PC-3 (cell line): ENCODE measurements at regions not wholly inside any gene's neighbourhood (a gene's known extent, or its start where the extent isn't known, plus 50 kb on each side); places are given as distances from the start of the nearest gene placed in this dataset.

Experiments used
- ATAC-seq: fragments of 200-7000 bp; cut with Tn5 transposase; 2 replicates; pipeline ENCODE4 v1.9.1; 2020; ENCODE audit warnings: mild to moderate bottlenecking, moderate library complexity
- BruUV-seq: library from RNA; stranded (reverse); fragments of 400-500 nt; replicated peaks from 2 replicates; lab custom pipeline; 2021; lab: Mats Ljungman, UMichigan
- CTCF ChIA-PET: fragments of 300-600 bp; sonication (Branson Sonifier 250); formaldehyde crosslinking; loops from one replicate; lab custom pipeline; 2022; ENCODE audit warnings: antibody characterized with exemption; lab: Charles Lee
- POLR2A ChIA-PET: fragments of 300-600 bp; sonication (Branson Sonifier 250); formaldehyde crosslinking; loops from one replicate; lab custom pipeline; 2022; ENCODE audit warnings: antibody characterized with exemption; ENCODE audit not compliant: unreplicated experiment; lab: Charles Lee
- DNase-seq: peaks from one replicate; pipeline ENCODE4 v3.0.0-alpha.2; 2015
- H2AFZ ChIP-seq: fragments of 300-600 bp; sonication (generic); 2 replicates; pipeline ENCODE4 v1.6.0; 2016; ENCODE audit warnings: antibody characterized with exemption, low read length
- H3F3A ChIP-seq: fragments of 300-600 bp; sonication (generic); one replicate; pipeline ENCODE4 v1.6.0; 2017; ENCODE audit warnings: antibody characterized with exemption, low read length, control low read depth, mild to moderate bottlenecking; ENCODE audit not compliant: unreplicated experiment
- H3K27ac ChIP-seq: fragments of 300-600 bp; sonication (generic); 2 replicates; pipeline ENCODE4 v1.5.1; 2016; ENCODE audit warnings: mild to moderate bottlenecking, low read length
- H3K27me3 ChIP-seq: fragments of 300-600 bp; sonication (generic); 2 replicates; pipeline ENCODE4 v1.6.1; 2016; ENCODE audit warnings: low read length, mixed read lengths
- H3K36me3 ChIP-seq: fragments of 300-600 bp; sonication (generic); 2 replicates; pipeline ENCODE4 v1.6.1; 2016; ENCODE audit warnings: low read depth, mixed run types, low read length, mixed read lengths
- H3K4me1 ChIP-seq: fragments of 300-600 bp; sonication (generic); 2 replicates; pipeline ENCODE4 v1.5.1; 2016; ENCODE audit warnings: low read length; ENCODE audit not compliant: insufficient read depth
- H3K4me2 ChIP-seq: fragments of 300-600 bp; sonication (generic); 2 replicates; pipeline ENCODE4 v1.6.0; 2016; ENCODE audit warnings: low read length
- H3K4me3 ChIP-seq: fragments of 300-600 bp; sonication (generic); 2 replicates; pipeline ENCODE4 v1.5.1; 2016; ENCODE audit warnings: mild to moderate bottlenecking, low read length, mixed read lengths
- H3K79me2 ChIP-seq: fragments of 300-600 bp; sonication (generic); 2 replicates; pipeline ENCODE4 v1.6.1; 2017; ENCODE audit warnings: low read length, mixed read lengths
- H3K9ac ChIP-seq: fragments of 300-600 bp; sonication (generic); 2 replicates; pipeline ENCODE4 v1.6.0; 2016; ENCODE audit warnings: mild to moderate bottlenecking, low read length
- H3K9me2 ChIP-seq: fragments of 300-600 bp; sonication (generic); replicated peaks from 2 replicates; pipeline ENCODE4 v1.6.1; 2016; ENCODE audit warnings: mixed run types, low read length, mixed read lengths
- H3K9me3 ChIP-seq: fragments of 300-600 bp; sonication (generic); 2 replicates; pipeline ENCODE4 v1.6.1; 2016; ENCODE audit warnings: low read length, mixed read lengths
- H4K20me1 ChIP-seq: fragments of 300-600 bp; sonication (generic); 2 replicates; pipeline ENCODE4 v1.6.1; 2016; ENCODE audit warnings: low read length, mixed read lengths
- CTCF ChIP-seq: fragments of 300-600 bp; sonication (generic); conservative IDR thresholded peaks from 2 replicates; pipeline ENCODE4 v1.5.1; 2017; ENCODE audit warnings: antibody characterized with exemption, low read depth, mild to moderate bottlenecking, low read length
- EZH2 ChIP-seq: fragments of 300-600 bp; sonication (generic); IDR thresholded peaks from one replicate; pipeline ENCODE4 v1.6.1; 2017; ENCODE audit warnings: antibody characterized with exemption, mild to moderate bottlenecking, low read length; ENCODE audit not compliant: unreplicated experiment
- EZH2phosphoT487 ChIP-seq: fragments of 300-600 bp; sonication (generic); IDR thresholded peaks from 2 replicates; pipeline ENCODE4 v1.6.1; 2018; ENCODE audit warnings: mild to moderate bottlenecking, antibody characterized with exemption, low read length, borderline replicate concordance
- intact Hi-C: fragments of 100-400 bp; cut with micrococcal nuclease; formaldehyde crosslinking; loops from 2 replicates; pipeline ENCODE4 v1.9.0; 2023

- no peaks in the 10 kb centered on the region for H3K36me3 ChIP-seq
- BruUV-seq = no TSS peak
Observed at GRCh38 chr2:133652398-133652797, 84.1 kb upstream of the NCKAP5 start.

GRCh38 chr2:133653056-133653455, 84.8 kb upstream of the NCKAP5 start:
- Histone ChIP-seq H3K9ac (no peak overlapping the region), H3K79me2 (no peaks in the 10 kb centered on the region)
- POLR2A ChIA-PET = no interaction called here

More at GRCh38 chr2:133652398-133652797, 84.1 kb upstream of the NCKAP5 start:
- H3K9me3 ChIP-seq = no peaks in the 10 kb centered on the region
- no peak for DNase-seq
- H2AFZ ChIP-seq = no peak overlapping the region
- POLR2A ChIA-PET = no interaction called here
- H3K4me1 ChIP-seq = no peaks in the 10 kb centered on the region
- no peak overlapping the region for H3K9ac ChIP-seq
- no peaks in the 10 kb centered on the region for H3K9me2 ChIP-seq
- ATAC-seq = no peak
- no peaks in the 10 kb centered on the region for H3K79me2 ChIP-seq
- no peak overlapping the region for H3K4me2 ChIP-seq
- CTCF ChIA-PET = no interaction called here
- no peak overlapping the region for H3K4me3 ChIP-seq
- H3F3A ChIP-seq = no peaks in the 10 kb centered on the region
- H3K27me3 ChIP-seq = no peaks in the 10 kb centered on the region
- TF ChIP-seq EZH2 = no peak
- no peak for TF ChIP-seq EZH2phosphoT487
- TF ChIP-seq CTCF = no peak
- no peaks in the 10 kb centered on the region for H4K20me1 ChIP-seq
- no peak overlapping the region for H3K27ac ChIP-seq
- intact Hi-C loops = no loop called here

More at GRCh38 chr2:133653056-133653455, 84.8 kb upstream of the NCKAP5 start:
- H3K9me3 ChIP-seq = no peaks in the 10 kb centered on the region
- no peaks in the 10 kb centered on the region for H3K27me3 ChIP-seq
- H3K4me1 ChIP-seq = no peaks in the 10 kb centered on the region
- TF ChIP-seq EZH2 (no peak), CTCF (no peak), EZH2phosphoT487 (no peak)
- H3K4me3 ChIP-seq = no peak overlapping the region
- H4K20me1 ChIP-seq = no peaks in the 10 kb centered on the region
- ATAC-seq (no peak), DNase-seq (no peak)
- H3K4me2 ChIP-seq = no peak overlapping the region
- H3K36me3 ChIP-seq = no peaks in the 10 kb centered on the region
- H3F3A ChIP-seq = no peaks in the 10 kb centered on the region
- no peak overlapping the region for H3K27ac ChIP-seq
- H2AFZ ChIP-seq = no peak overlapping the region
- no peaks in the 10 kb centered on the region for H3K9me2 ChIP-seq
- CTCF ChIA-PET = no interaction called here
- no TSS peak for BruUV-seq
- intact Hi-C loops = no loop called here
